ENCODE measurements at regions not wholly inside any gene's neighbourhood (a gene's known extent, or its start where the extent isn't known, plus 50 kb on each side); places are given as distances from the start of the nearest gene placed in this dataset.
"Not testable (repeated sequence)": the region's sequence is repeated elsewhere in the genome, so short reads cannot be mapped to it uniquely, and the experiment has no call there.

GRCh38 chr13:83825676-83826075 is 56.6 kb downstream of the SLITRK1 start:
- no peak for DNase-seq

GRCh38 chr13:83824560-83824959 is 57.7 kb downstream of the SLITRK1 start:
- no peak for DNase-seq

- no peak for DNase-seq
Measured at GRCh38 chr13:83824120-83824519, 58.2 kb downstream of the SLITRK1 start.

- DNase-seq, result no peak
Measured at GRCh38 chr13:83819611-83820010, 62.7 kb downstream of the SLITRK1 start.

- no peak for DNase-seq
Measured at GRCh38 chr13:83819156-83819555, 63.1 kb downstream of the SLITRK1 start.

GRCh38 chr13:83816081-83816480 is 66.2 kb downstream of the SLITRK1 start:
- DNase-seq, result no peak

- DNase-seq, result no peak
Measured at GRCh38 chr13:83815598-83815997, 66.7 kb downstream of the SLITRK1 start.

- DNase-seq, result no peak
Measured at GRCh38 chr13:83810136-83810535, 72.1 kb downstream of the SLITRK1 start.

GRCh38 chr13:83804356-83804962 is 77.8 kb downstream of the SLITRK1 start:
- no peak for DNase-seq

- no peak for DNase-seq
Measured at GRCh38 chr13:83798731-83799130, 83.5 kb downstream of the SLITRK1 start.

- no peak for DNase-seq
Measured at GRCh38 chr13:83796364-83796763, 85.9 kb downstream of the SLITRK1 start.

GRCh38 chr13:83794583-83794982 is 87.7 kb downstream of the SLITRK1 start:
- no peak for DNase-seq

- no peak for DNase-seq
Measured at GRCh38 chr13:83780227-83780626, 102.0 kb downstream of the SLITRK1 start.

- no peak for DNase-seq
Measured at GRCh38 chr13:83773961-83774360, 108.3 kb downstream of the SLITRK1 start.

- no peak for DNase-seq
Measured at GRCh38 chr13:83765796-83766195, 116.5 kb downstream of the SLITRK1 start.

- DNase-seq, result no peak
Measured at GRCh38 chr13:83761631-83762030, 120.6 kb downstream of the SLITRK1 start.

GRCh38 chr13:83755210-83755609 is 127.1 kb downstream of the SLITRK1 start:
- not testable (repeated sequence) for DNase-seq

GRCh38 chr13:83753912-83754624 is 128.2 kb downstream of the SLITRK1 start:
- no peak for DNase-seq

- no peak for DNase-seq
Measured at GRCh38 chr13:83752141-83752540, 130.1 kb downstream of the SLITRK1 start.

- no peak for DNase-seq
Measured at GRCh38 chr13:83740622-83741021, 141.7 kb downstream of the SLITRK1 start.

- no peak for DNase-seq
Measured at GRCh38 chr13:83738407-83738806, 143.9 kb downstream of the SLITRK1 start.

- DNase-seq, result no peak
Measured at GRCh38 chr13:83733293-83733692, 149.0 kb downstream of the SLITRK1 start.

GRCh38 chr13:83732755-83733154 is 149.5 kb downstream of the SLITRK1 start:
- DNase-seq, result no peak

GRCh38 chr13:83731113-83731512 is 151.2 kb downstream of the SLITRK1 start:
- DNase-seq, result no peak

GRCh38 chr13:83730674-83731073 is 151.6 kb downstream of the SLITRK1 start:
- no peak for DNase-seq

Data from retina (tissue), 1 donor.